K562 (cell line): ENCODE measurements at regions not wholly inside any gene's neighbourhood (a gene's known extent, or its start where the extent isn't known, plus 50 kb on each side); places are given as distances from the start of the nearest gene placed in this dataset.

ENCODE experiments used
- ATAC-seq: fragments of 200-7000 bp; cut with Tn5 transposase; 3 replicates; pipeline ENCODE4 v1.9.1; 2020; ENCODE audit warnings: moderate library complexity
- BruUV-seq: library from RNA; stranded (reverse); fragments of 400-500 nt; replicated peaks from 2 replicates; lab custom pipeline; 2021; lab: Mats Ljungman, UMichigan
- CTCF ChIA-PET: fragments of 300-600 bp; formaldehyde crosslinking; extraction: SDS; loops from one replicate; lab custom pipeline; 2021; ENCODE audit warnings: low intra/inter-chr PET ratio; lab: Yijun Ruan, JAX
- POLR2A ChIA-PET: fragments of 300-600, 350-650 bp; sonication (Branson Sonifier 250); formaldehyde crosslinking; extraction: SDS; loops from one replicate; lab custom pipeline; 2021; ENCODE audit warnings: antibody characterized with exemption, inconsistent platforms; lab: Yijun Ruan, JAX
- DNase-seq, 4 experiments: peaks; one replicate each; pipeline versions ENCODE4 v3.0.0 to v3.0.0-alpha.2; 2011 to 2018; ENCODE audit warnings: low spot score in 3 of 4, mixed read lengths in 3 of 4; ENCODE audit errors: extremely low read depth in 1 of 4
- FAIRE-seq: peaks from 2 replicates; lab custom pipeline; 2011; peaks lifted over from hg19 to GRCh38; lab: Jason Lieb, UNC
- H2AFZ ChIP-seq: 2 replicates; pipeline ENCODE4 v1.6.0; 2011; ENCODE audit warnings: low read depth, low read length, control low read depth, inconsistent platforms
- H3K27ac ChIP-seq: fragments of 200-600 bp; 3 replicates; pipeline ENCODE4 v1.8.0; 2011; ENCODE audit warnings: low read depth, mild to moderate bottlenecking, control low read depth, inconsistent platforms, low read length, moderate library complexity, mixed read lengths; ENCODE audit errors: extremely low read depth
- H3K27me3 ChIP-seq, 2 experiments: fragments of 300-600 bp in 1 of 2; 2 replicates in 1 of 2; 3 replicates in 1 of 2; pipeline versions ENCODE4 v1.6.0 to v1.8.0; 2011; ENCODE audit warnings: inconsistent platforms in 2 of 2, low read length in 2 of 2, mild to moderate bottlenecking in 1 of 2, mixed read lengths in 1 of 2, moderate library complexity in 1 of 2; ENCODE audit not compliant: control insufficient read depth in 2 of 2, insufficient read depth in 2 of 2
- H3K36me3 ChIP-seq: fragments of 300-600 bp; 3 replicates; pipeline ENCODE4 v1.8.0; 2011; ENCODE audit warnings: mild to moderate bottlenecking, low read length, inconsistent platforms; ENCODE audit not compliant: control insufficient read depth, insufficient read depth
- H3K4me1 ChIP-seq, 2 experiments: fragments of 200-600 bp in 1 of 2; replicated peaks in 1 of 2; 2 replicates in 1 of 2; 3 replicates in 1 of 2; pipeline versions ENCODE4 v1.5.1 to v1.8.0; 2011; ENCODE audit warnings: inconsistent platforms in 2 of 2, low read length in 2 of 2, mild to moderate bottlenecking in 1 of 2, mixed read lengths in 1 of 2, moderate library complexity in 1 of 2; ENCODE audit not compliant: control insufficient read depth in 2 of 2, insufficient read depth in 2 of 2
- H3K4me2 ChIP-seq: 2 replicates; pipeline ENCODE4 v1.6.1; 2011; ENCODE audit warnings: low read length, control low read depth, inconsistent platforms, mixed read lengths; ENCODE audit not compliant: insufficient read depth
- H3K4me3 ChIP-seq: fragments of 200-600 bp; sonication (generic), shearing (Covaris generic); 2 replicates; pipeline ENCODE4 v1.5.1; 2016; ENCODE audit warnings: control low read depth, inconsistent platforms
- H3K79me2 ChIP-seq: fragments of 200-600 bp; 3 replicates; pipeline ENCODE4 v1.8.0; 2011; ENCODE audit warnings: low read length, inconsistent platforms; ENCODE audit not compliant: control insufficient read depth, insufficient read depth
- H3K9ac ChIP-seq, 2 experiments: 2 replicates each; pipeline versions ENCODE4 v1.6.0 to v1.6.1; 2011; ENCODE audit warnings: low read depth in 2 of 2, low read length in 2 of 2, control low read depth in 1 of 2, inconsistent platforms in 1 of 2, mild to moderate bottlenecking in 1 of 2, mixed read lengths in 1 of 2; ENCODE audit not compliant: insufficient read depth in 1 of 2
- H3K9me1 ChIP-seq: one replicate; pipeline ENCODE4 v1.6.0; 2011; ENCODE audit warnings: inconsistent platforms, mild to moderate bottlenecking, low read length, moderate library complexity; ENCODE audit not compliant: control insufficient read depth, insufficient read depth
- H3K9me3 ChIP-seq: replicated peaks from 2 replicates; pipeline ENCODE4 v1.5.1; 2011; ENCODE audit warnings: low read depth, low read length, inconsistent platforms; ENCODE audit not compliant: control insufficient read depth, insufficient read depth
- H4K20me1 ChIP-seq: replicated peaks from 2 replicates; pipeline ENCODE4 v1.6.1; 2011; ENCODE audit warnings: low read length, inconsistent platforms, mixed read lengths; ENCODE audit not compliant: control insufficient read depth, insufficient read depth
- KLF13 ChIP-seq: fragments of 450-650 bp; IDR thresholded peaks from 2 replicates; pipeline ENCODE4 v1.6.1; 2016; ENCODE audit warnings: missing genetic modification characterization, low read depth, mild to moderate bottlenecking, missing compliant biosample characterization, moderate library complexity, borderline replicate concordance
- NBN ChIP-seq: fragments of 450-650 bp; IDR thresholded peaks from 2 replicates; pipeline ENCODE4 v1.6.1; 2016; ENCODE audit warnings: low read depth, mild to moderate bottlenecking
- NR2C2 ChIP-seq, 2 experiments: fragments of 200-800 bp in 1 of 2; sonication (Bioruptor generic) in 1 of 2; sonication (generic) in 1 of 2; formaldehyde crosslinking in 1 of 2; IDR thresholded peaks; 2 replicates each; pipeline versions ENCODE4 v1.6.1 to v1.8.0; 2016 to 2022; ENCODE audit warnings: mild to moderate bottlenecking in 1 of 2, missing compliant biosample characterization in 1 of 2, missing genetic modification characterization in 1 of 2, missing genetic modification reagents in 1 of 2
- U2AF2 ChIP-seq: fragments of 200-400 bp; formaldehyde crosslinking; optimal IDR thresholded peaks from 2 replicates; pipeline ENCODE3; 2017; ENCODE audit warnings: low read depth, mild to moderate bottlenecking, low read length
- ZBTB8A ChIP-seq: fragments of 450-650 bp; IDR thresholded peaks from 2 replicates; pipeline ENCODE4 v1.6.1; 2018; ENCODE audit warnings: mild to moderate bottlenecking, moderate library complexity; ENCODE audit not compliant: partially characterized antibody
- ZNF583 ChIP-seq: fragments of 250-450 bp; sonication (Bioruptor Pico); IDR thresholded peaks from 2 replicates; pipeline ENCODE4 v1.4.0; 2020
- WGBS: fragments of 100-300 bp; shearing (Covaris generic); methylation state at CpG from one replicate; pipeline ENCODE4 v1.1.6; 2016; ENCODE audit warnings: low coverage, mixed read lengths; ENCODE audit not compliant: insufficient coverage; ENCODE audit errors: missing lambda C conversion rate; 5-methylcytosine and 5-hydroxymethylcytosine counted together
- in situ Hi-C: fragments of 300-500 bp; cut with MboI; formaldehyde crosslinking; loops from 4 replicates; pipeline ENCODE4 v1.15.0; 2018; ENCODE audit warnings: inconsistent platforms, mixed read lengths
- intact Hi-C: fragments of 100-400 bp; cut with micrococcal nuclease; formaldehyde crosslinking; loops from 2 replicates; pipeline ENCODE4 v1.14.2; 2022

GRCh38 chr10:47143072-47143471, 156.9 kb upstream of the GDF10 start:
- H3K4me3 ChIP-seq = no peak overlapping the region
- H3K79me2 ChIP-seq = no peaks in the 10 kb centered on the region
- H3K27me3 ChIP-seq = peaks cover 3 to 26% of the 10 kb centered on the region in 2 experiments; a peak in 4 of 5 replicates
- DNase-seq (no peak), FAIRE-seq (no peak), ATAC-seq (no peak)
- in situ Hi-C loops (no loop called here), intact Hi-C loops (no loop called here)
- H3K9ac ChIP-seq = no peak overlapping the region
- POLR2A ChIA-PET = no interaction called here
- no peaks in the 10 kb centered on the region for H3K36me3 ChIP-seq
- H3K9me1 ChIP-seq = no peaks in the 10 kb centered on the region
- WGBS = 1% methylated on average over 9 of the region's 9 CpGs
- no TSS peak for BruUV-seq
- peaks cover 4% of the 10 kb centered on the region; the same call in 1 of the 2 replicates for H4K20me1 ChIP-seq
- TF ChIP-seq NR2C2 (CRISPR knock-in tag; IDR thresholded peaks at IDR 0.05) (no peak), NR2C2 (tag; IDR thresholded peaks at IDR 0.05) (no peak), ZBTB8A (no peak), NBN (no peak), U2AF2 (no peak), ZNF583 (CRISPR knock-in tag) (no peak)
- H3K27ac ChIP-seq = no peak overlapping the region
- no peaks in the 10 kb centered on the region for H3K9me3 ChIP-seq
- no peak overlapping the region for H2AFZ ChIP-seq
- H3K4me2 ChIP-seq = no peak overlapping the region
- H3K4me1 ChIP-seq = no peaks in the 10 kb centered on the region
- CTCF ChIA-PET = no interaction called here

- FAIRE-seq (no peak), ATAC-seq (no peak), DNase-seq (no peak)
- no peaks in the 10 kb centered on the region for H3K36me3 ChIP-seq
- H3K27me3 ChIP-seq = peaks cover 3 to 24% of the 10 kb centered on the region in 2 experiments; a peak in 4 of 5 replicates
- H3K4me2 ChIP-seq = no peak overlapping the region
- in situ Hi-C loops = no loop called here
- WGBS = 0% methylated on average over 1 of the region's 1 CpG
- no peak for TF ChIP-seq KLF13
- H2AFZ ChIP-seq = no peak overlapping the region
- no peaks in the 10 kb centered on the region for H3K9me3 ChIP-seq
- H3K9ac ChIP-seq = no peak overlapping the region
- peaks cover 4% of the 10 kb centered on the region; the same call in 1 of the 2 replicates for H4K20me1 ChIP-seq
- no peaks in the 10 kb centered on the region for H3K79me2 ChIP-seq
- intact Hi-C loops = no loop called here
- H3K4me1 ChIP-seq = no peaks in the 10 kb centered on the region
- H3K27ac ChIP-seq = no peak overlapping the region
- ChIA-PET POLR2A (no interaction called here), CTCF (no interaction called here)
- no peak overlapping the region for H3K4me3 ChIP-seq
- BruUV-seq = no TSS peak
- no peaks in the 10 kb centered on the region for H3K9me1 ChIP-seq
Observed at GRCh38 chr10:47143473-47143872, 156.5 kb upstream of the GDF10 start.
